Mesenchymal stem cell (in vitro differentiated cells and primary cell): ENCODE measurements at regions not wholly inside any gene's neighbourhood (a gene's known extent, or its start where the extent isn't known, plus 50 kb on each side); places are given as distances from the start of the nearest gene placed in this dataset.

Experiments
- DNase-seq: peaks from one replicate; pipeline ENCODE4 v3.0.0-alpha.2; 2013
- H2AFZ ChIP-seq: one replicate; pipeline ENCODE4 v1.6.1; 2013; ENCODE audit warnings: low read depth, mild to moderate bottlenecking, control low read depth, inconsistent platforms, low read length, moderate library complexity
- H2AK5ac ChIP-seq: 2 replicates; pipeline ENCODE4 v1.6.1; 2013; ENCODE audit warnings: low read length, moderate library complexity, mild to moderate bottlenecking, inconsistent platforms; ENCODE audit not compliant: severe bottlenecking
- H2BK120ac ChIP-seq: one replicate; pipeline ENCODE4 v1.6.1; 2013; ENCODE audit warnings: low read depth, mild to moderate bottlenecking, inconsistent platforms, low read length, moderate library complexity
- H2BK12ac ChIP-seq, 2 experiments: one replicate each; pipeline ENCODE4 v1.6.1; 2013; ENCODE audit warnings: inconsistent platforms in 2 of 2, low read length in 2 of 2, mild to moderate bottlenecking in 2 of 2, moderate library complexity in 2 of 2, control low read depth in 1 of 2
- H2BK15ac ChIP-seq: one replicate; pipeline ENCODE4 v1.6.1; 2013; ENCODE audit warnings: mild to moderate bottlenecking, low read depth, inconsistent platforms; ENCODE audit not compliant: poor library complexity, severe bottlenecking
- H2BK5ac ChIP-seq: 2 replicates; pipeline ENCODE4 v1.6.1; 2013; ENCODE audit warnings: low read depth, mild to moderate bottlenecking, low read length, control low read depth, inconsistent platforms; ENCODE audit not compliant: poor library complexity, severe bottlenecking
- H3K14ac ChIP-seq, 2 experiments: one replicate each; pipeline ENCODE4 v1.6.1; 2013; ENCODE audit warnings: inconsistent platforms in 2 of 2, low read length in 2 of 2, control low read depth in 1 of 2, mild to moderate bottlenecking in 1 of 2, moderate library complexity in 1 of 2
- H3K18ac ChIP-seq, 2 experiments: one replicate each; pipeline ENCODE4 v1.6.1; 2013; ENCODE audit warnings: inconsistent platforms in 2 of 2, low read length in 2 of 2, control low read depth in 1 of 2, low read depth in 1 of 2, mild to moderate bottlenecking in 1 of 2
- H3K23ac ChIP-seq, 2 experiments: one replicate each; pipeline ENCODE4 v1.6.1; 2013; ENCODE audit warnings: inconsistent platforms in 2 of 2, low read length in 2 of 2, mild to moderate bottlenecking in 2 of 2, moderate library complexity in 2 of 2, control low read depth in 1 of 2
- H3K27ac ChIP-seq: 2 replicates; pipeline ENCODE4 v1.5.1; 2013; ENCODE audit warnings: mild to moderate bottlenecking, moderate library complexity, low read length, control low read depth, inconsistent platforms; ENCODE audit not compliant: poor library complexity, severe bottlenecking
- H3K27me3 ChIP-seq, 2 experiments: 2 replicates each; pipeline versions ENCODE4 v1.6.1 to v1.7.0; 2013; ENCODE audit warnings: low read length in 2 of 2, mild to moderate bottlenecking in 2 of 2, moderate library complexity in 2 of 2, control low read depth in 1 of 2, inconsistent platforms in 1 of 2; ENCODE audit not compliant: control insufficient read depth in 1 of 2, insufficient read depth in 1 of 2
- H3K36me3 ChIP-seq, 2 experiments: 2 replicates each; pipeline versions ENCODE4 v1.6.1 to v1.7.0; 2013; ENCODE audit warnings: low read length in 2 of 2, control low read depth in 1 of 2, inconsistent platforms in 1 of 2, low read depth in 1 of 2, mild to moderate bottlenecking in 1 of 2; ENCODE audit not compliant: insufficient read depth in 2 of 2, control insufficient read depth in 1 of 2
- H3K4ac ChIP-seq, 2 experiments: one replicate each; pipeline ENCODE4 v1.6.1; 2013; ENCODE audit warnings: inconsistent platforms in 2 of 2, low read length in 2 of 2, mild to moderate bottlenecking in 2 of 2, moderate library complexity in 2 of 2, control low read depth in 1 of 2, low read depth in 1 of 2
- H3K4me1 ChIP-seq: 2 replicates; pipeline ENCODE4 v1.6.1; 2013; ENCODE audit warnings: low read depth, low read length, control low read depth; ENCODE audit not compliant: control insufficient read depth, insufficient read depth
- H3K4me2 ChIP-seq: 2 replicates; pipeline ENCODE4 v1.6.1; 2013; ENCODE audit warnings: low read length, mild to moderate bottlenecking, inconsistent platforms; ENCODE audit not compliant: poor library complexity, severe bottlenecking
- H3K4me3 ChIP-seq, 2 experiments: 2 replicates each; pipeline versions ENCODE4 v1.5.1 to v1.7.0; 2013; ENCODE audit warnings: low read length in 2 of 2, mild to moderate bottlenecking in 2 of 2, control low read depth in 1 of 2, low read depth in 1 of 2; ENCODE audit not compliant: insufficient read depth in 1 of 2
- H3K79me1 ChIP-seq: replicated peaks from 2 replicates; pipeline ENCODE4 v1.6.1; 2013; ENCODE audit warnings: mild to moderate bottlenecking, control low read depth, low read length, inconsistent platforms; ENCODE audit not compliant: poor library complexity, severe bottlenecking
- H3K9ac ChIP-seq: 2 replicates; pipeline ENCODE4 v1.7.0; 2013; ENCODE audit warnings: mild to moderate bottlenecking, low read length, moderate library complexity
- H3K9me3 ChIP-seq: 2 replicates; pipeline ENCODE4 v1.7.0; 2013; ENCODE audit warnings: mild to moderate bottlenecking, low read length; ENCODE audit not compliant: control insufficient read depth
- H4K8ac ChIP-seq: one replicate; pipeline ENCODE4 v1.6.1; 2013; ENCODE audit warnings: inconsistent platforms, mild to moderate bottlenecking, low read length, moderate library complexity
- H4K91ac ChIP-seq: one replicate; pipeline ENCODE4 v1.6.1; 2013; ENCODE audit warnings: mild to moderate bottlenecking, low read length, inconsistent platforms
- WGBS: methylation state at CpG from one replicate; pipeline ENCODE4 v1.1.7; 2013; ENCODE audit warnings: mixed read lengths; 5-methylcytosine and 5-hydroxymethylcytosine counted together

- Histone ChIP-seq H3K79me1 (no peaks in the 10 kb centered on the region), H4K8ac (no peak overlapping the region), H3K18ac (no peak overlapping the region), H3K4ac (no peak overlapping the region), H3K9me3 (no peaks in the 10 kb centered on the region), H4K91ac (no peak overlapping the region), H3K4me3 (no peak overlapping the region), H2AFZ (no peak overlapping the region), H3K4me1 (no peaks in the 10 kb centered on the region), H3K14ac (no peak overlapping the region), H2AK5ac (no peak overlapping the region), H2BK12ac (no peak overlapping the region), H3K27me3 (peaks cover 6 to 7% of the 10 kb centered on the region in 2 experiments), H3K9ac (no peak overlapping the region), H3K36me3 (no peaks in the 10 kb centered on the region), H2BK120ac (no peak overlapping the region), H2BK15ac (no peak overlapping the region), H3K4me2 (no peak overlapping the region), H3K27ac (no peak overlapping the region), H2BK5ac (no peak overlapping the region), H3K23ac (no peak overlapping the region)
- WGBS = 91% methylated on average over 11 of the region's 11 CpGs
- no peak for DNase-seq
Observed at GRCh38 chr15:98514034-98514622, 134.2 kb upstream of the IGF1R start.

DNA sequence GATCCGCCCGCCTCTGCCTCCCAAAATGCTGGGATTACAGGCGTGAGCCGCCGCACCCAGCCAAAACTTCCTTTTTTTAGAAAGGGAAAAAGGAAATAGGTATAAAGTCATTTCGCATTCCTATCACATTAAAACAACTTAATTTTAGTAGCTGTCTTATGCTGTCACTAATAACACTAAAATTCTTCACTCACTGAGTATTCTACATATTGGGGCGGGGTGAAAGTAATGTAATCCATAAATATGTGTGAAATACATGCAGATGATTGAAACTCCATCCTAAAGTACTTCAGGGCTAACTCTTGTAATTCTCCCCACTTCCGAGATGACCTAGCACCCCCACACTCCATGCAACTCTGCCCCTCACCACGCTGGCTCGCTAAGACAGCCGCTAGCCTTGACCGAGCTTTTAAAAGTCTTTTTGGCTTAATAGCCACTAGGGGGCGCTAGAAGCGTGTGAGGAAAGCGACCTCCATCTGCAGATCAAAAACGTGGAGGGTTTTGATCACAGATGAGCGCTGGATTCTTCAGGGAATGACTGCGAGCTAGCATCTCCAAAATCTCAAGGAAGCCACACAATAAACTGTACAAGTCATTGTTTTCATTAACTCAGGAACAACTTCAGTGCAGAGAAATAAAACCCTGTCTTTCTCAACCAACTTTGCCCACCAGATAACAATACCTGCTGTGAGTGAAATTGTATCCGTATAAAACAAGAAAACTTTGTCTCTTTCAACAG is 129.3 kb upstream of the IGF1R start:
- Histone ChIP-seq H2AK5ac (no peak overlapping the region), H2BK120ac (no peak overlapping the region), H3K23ac (no peak overlapping the region), H3K14ac (no peak overlapping the region), H2BK12ac (no peak overlapping the region), H3K4me2 (peak overlapping the region; percentile 47), H3K9me3 (no peaks in the 10 kb centered on the region), H3K18ac (no peak overlapping the region), H3K36me3 (no peaks in the 10 kb centered on the region), H4K8ac (no peak overlapping the region), H3K27me3 (peaks cover 0 to 6% of the 10 kb centered on the region in 2 experiments), H3K4me1 (no peaks in the 10 kb centered on the region), H2BK5ac (no peak overlapping the region), H3K4ac (no peak overlapping the region), H2AFZ (no peak overlapping the region), H3K4me3 (no peak overlapping the region), H3K27ac (no peak overlapping the region), H3K79me1 (no peaks in the 10 kb centered on the region), H3K9ac (peak overlapping the region; percentile 9), H2BK15ac (no peak overlapping the region), H4K91ac (no peak overlapping the region)
- WGBS = 18% methylated on average over 14 of the region's 19 CpGs
- peak; percentile 77 for DNase-seq

- Histone ChIP-seq H3K18ac (no peak overlapping the region), H2BK15ac (no peak overlapping the region), H2BK12ac (no peak overlapping the region), H3K27me3 (no peaks in the 10 kb centered on the region), H3K9ac (peak overlapping the region; percentile 9), H3K79me1 (no peaks in the 10 kb centered on the region), H2BK120ac (no peak overlapping the region), H2AFZ (no peak overlapping the region), H3K27ac (no peak overlapping the region), H3K14ac (no peak overlapping the region), H2AK5ac (no peak overlapping the region), H3K9me3 (no peaks in the 10 kb centered on the region), H3K4ac (no peak overlapping the region), H2BK5ac (no peak overlapping the region), H3K4me3 (no peak overlapping the region), H3K4me1 (no peaks in the 10 kb centered on the region), H3K23ac (no peak overlapping the region), H4K8ac (no peak overlapping the region), H4K91ac (no peak overlapping the region), H3K4me2 (no peak overlapping the region), H3K36me3 (no peaks in the 10 kb centered on the region)
- no peak for DNase-seq
- WGBS = 83% methylated on average over 9 of the region's 10 CpGs
Observed at GRCh38 chr15:98519767-98520550, 128.4 kb upstream of the IGF1R start.

DNA sequence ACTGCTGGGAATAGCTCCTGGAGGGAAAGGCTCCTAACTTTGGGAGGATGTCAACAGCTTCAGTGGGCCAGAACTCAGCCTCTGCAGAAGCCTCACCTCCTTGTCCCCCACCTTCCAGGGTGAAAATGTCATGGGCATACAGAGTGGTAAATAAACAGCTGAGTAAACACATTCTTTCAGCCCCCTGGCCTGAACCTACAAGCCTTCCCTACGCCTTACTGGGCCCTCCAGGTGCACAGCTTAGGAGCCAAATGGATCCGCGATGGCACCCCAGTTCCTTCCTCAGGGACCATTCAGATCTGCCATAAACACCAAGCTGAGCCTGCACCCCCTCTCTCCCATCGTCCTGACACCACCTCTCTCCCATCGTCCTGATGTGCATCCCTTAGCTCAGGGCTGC is 126.2 kb upstream of the IGF1R start:
- Histone ChIP-seq H3K14ac (no peak overlapping the region), H3K9ac (no peak overlapping the region), H3K18ac (no peak overlapping the region), H2AFZ (no peak overlapping the region), H3K27me3 (peaks cover 0 to 6% of the 10 kb centered on the region in 2 experiments), H2BK12ac (no peak overlapping the region), H2BK15ac (no peak overlapping the region), H3K4me1 (no peaks in the 10 kb centered on the region), H4K8ac (no peak overlapping the region), H2BK120ac (no peak overlapping the region), H3K27ac (no peak overlapping the region), H3K79me1 (no peaks in the 10 kb centered on the region), H3K36me3 (no peaks in the 10 kb centered on the region), H3K4me3 (no peak overlapping the region), H2AK5ac (no peak overlapping the region), H3K4me2 (no peak overlapping the region), H3K4ac (no peak overlapping the region), H3K23ac (no peak overlapping the region), H4K91ac (no peak overlapping the region), H2BK5ac (no peak overlapping the region), H3K9me3 (no peaks in the 10 kb centered on the region)
- no peak for DNase-seq
- 83% methylated on average over 5 of the region's 5 CpGs for WGBS
